ENCODE measurements at regions not wholly inside any gene's neighbourhood (a gene's known extent, or its start where the extent isn't known, plus 50 kb on each side); places are given as distances from the start of the nearest gene placed in this dataset.

GRCh38 chr15:70407955-70408354, 310.2 kb upstream of the TLE3 start:
- no peak for DNase-seq (ENCODE audit: low read depth in 1 of 2, low spot score in 1 of 2)

GRCh38 chr15:70407336-70407670, 309.6 kb upstream of the TLE3 start:
- DNase-seq (ENCODE audit: low read depth in 1 of 2, low spot score in 1 of 2), result no peak

GRCh38 chr15:70406617-70407335, 309.1 kb upstream of the TLE3 start:
- DNase-seq (ENCODE audit: low read depth in 1 of 2, low spot score in 1 of 2), result no peak

- no peak for DNase-seq (ENCODE audit: low read depth in 1 of 2, low spot score in 1 of 2)
Measured at GRCh38 chr15:70401709-70402108, 304.0 kb upstream of the TLE3 start.

DNA sequence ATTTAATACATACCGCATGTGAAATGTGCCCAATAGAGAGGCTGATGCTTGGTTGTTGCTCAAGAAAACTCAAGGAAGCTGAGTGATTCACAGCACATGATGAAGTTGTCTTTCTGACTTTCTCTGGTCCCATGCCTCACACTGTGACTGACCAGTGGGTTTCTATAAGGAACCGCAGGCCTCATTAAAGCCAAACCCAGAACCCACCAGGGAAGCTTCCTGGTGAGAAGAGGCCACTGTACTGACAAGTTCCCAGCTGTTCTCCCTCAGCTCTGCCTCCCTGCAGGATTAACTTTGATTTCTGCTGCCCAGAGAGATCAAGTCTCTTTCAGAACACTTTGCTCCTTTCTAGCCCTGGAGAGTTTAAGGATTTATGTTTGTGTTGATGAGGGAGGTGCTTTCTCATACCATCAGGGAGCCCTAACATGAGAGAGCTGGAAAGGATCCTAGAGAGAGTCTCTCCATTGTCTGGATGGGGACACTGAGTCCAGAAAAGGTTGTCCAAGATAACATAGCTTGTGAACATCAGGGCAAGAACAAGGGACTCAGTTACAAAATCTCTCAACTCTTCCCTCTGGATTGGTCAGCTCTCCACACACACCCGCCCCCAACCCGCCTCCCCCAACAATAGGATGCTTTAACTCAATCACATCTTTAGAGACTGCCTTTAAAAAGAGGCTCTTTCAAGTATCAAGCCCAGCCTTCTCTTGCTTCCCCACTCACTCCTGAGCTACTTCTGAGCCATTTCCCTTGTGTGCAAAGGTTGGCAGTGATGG, 303.2 kb upstream of the TLE3 start:
- DNase-seq (ENCODE audit: low read depth in 1 of 2, low spot score in 1 of 2), result no peak

DNA sequence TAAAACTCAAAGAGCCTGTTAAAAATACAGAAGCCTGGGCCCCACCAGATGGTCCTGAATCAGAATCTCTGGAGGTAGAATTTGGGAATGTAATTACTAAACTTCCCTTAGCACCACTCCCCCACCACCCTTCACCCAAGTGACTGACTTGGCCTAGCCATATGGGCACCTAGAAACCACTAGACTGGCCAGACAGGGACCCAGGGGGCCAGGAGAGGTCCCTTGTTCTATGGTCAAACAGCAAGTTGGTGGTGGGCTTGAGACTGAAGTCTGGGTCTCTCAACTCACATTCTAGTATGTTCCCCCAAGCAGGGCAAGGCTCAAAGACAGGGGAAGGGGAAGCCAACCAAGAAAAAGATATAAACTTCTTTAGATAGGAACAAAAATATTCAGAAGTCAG, 301.5 kb upstream of the TLE3 start:
- no peak for DNase-seq (ENCODE audit: low read depth in 1 of 2, low spot score in 1 of 2)

DNA sequence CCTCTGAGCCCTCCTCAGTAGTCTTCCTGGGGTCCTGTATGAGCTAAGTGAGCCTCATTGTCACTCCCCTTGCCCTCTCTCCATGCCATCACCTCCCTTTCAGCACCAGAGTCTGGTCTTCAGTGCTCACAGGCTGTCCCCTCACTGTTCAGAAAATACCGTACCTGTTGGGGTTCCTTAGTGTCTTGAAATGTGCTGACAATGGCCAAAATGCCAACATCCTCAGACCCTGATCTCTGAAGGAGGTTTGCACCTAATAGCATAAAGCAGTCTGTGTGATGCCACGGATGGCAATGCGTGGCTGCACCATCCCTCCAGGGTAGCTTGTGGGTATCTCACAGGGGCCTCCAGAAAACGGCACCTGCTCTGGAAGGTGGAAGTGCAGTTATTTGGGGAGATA, 301.0 kb upstream of the TLE3 start:
- DNase-seq (ENCODE audit: low read depth in 1 of 2, low spot score in 1 of 2), result no peak

DNA sequence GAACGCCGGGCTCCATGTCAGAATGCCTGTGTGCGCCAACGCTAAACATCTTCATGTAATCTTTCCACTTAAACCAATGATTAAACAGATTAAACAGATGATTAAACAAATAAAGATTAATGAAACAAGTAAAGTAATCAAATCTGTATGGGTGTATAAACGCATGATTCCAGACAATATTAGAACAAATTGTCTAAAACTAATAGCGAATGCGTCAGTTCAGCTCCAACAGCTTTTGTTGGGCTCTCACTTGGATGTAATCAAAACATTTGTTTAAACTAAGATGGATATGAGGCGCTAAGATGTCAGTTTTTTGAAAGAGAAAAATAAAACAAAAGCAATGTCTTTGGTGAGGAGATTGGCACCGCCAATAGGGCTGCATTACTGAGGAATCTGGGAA, 299.1 kb upstream of the TLE3 start:
- no peak for DNase-seq (ENCODE audit: low read depth in 1 of 2, low spot score in 1 of 2)

DNA sequence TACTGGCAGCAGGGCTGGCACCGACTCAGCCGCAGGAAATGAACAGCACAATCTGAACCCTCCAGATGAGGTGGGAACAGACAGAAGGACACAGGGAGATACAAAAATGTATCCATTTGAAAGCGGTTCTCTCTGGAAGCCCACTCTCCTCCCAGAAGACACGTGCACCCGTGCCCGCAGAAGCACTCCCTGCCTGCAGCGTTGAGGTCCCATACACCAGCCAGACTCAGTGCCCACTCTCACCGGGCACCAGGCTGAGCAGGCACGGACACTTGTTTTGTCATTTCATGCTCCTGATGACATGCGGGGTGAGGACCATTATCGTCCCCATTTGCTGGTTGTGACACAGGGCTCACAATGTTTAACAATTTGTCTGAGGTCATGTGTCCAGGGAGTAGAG, 297.4 kb upstream of the TLE3 start:
- DNase-seq (ENCODE audit: low read depth in 1 of 2, low spot score in 1 of 2), result no peak

DNA sequence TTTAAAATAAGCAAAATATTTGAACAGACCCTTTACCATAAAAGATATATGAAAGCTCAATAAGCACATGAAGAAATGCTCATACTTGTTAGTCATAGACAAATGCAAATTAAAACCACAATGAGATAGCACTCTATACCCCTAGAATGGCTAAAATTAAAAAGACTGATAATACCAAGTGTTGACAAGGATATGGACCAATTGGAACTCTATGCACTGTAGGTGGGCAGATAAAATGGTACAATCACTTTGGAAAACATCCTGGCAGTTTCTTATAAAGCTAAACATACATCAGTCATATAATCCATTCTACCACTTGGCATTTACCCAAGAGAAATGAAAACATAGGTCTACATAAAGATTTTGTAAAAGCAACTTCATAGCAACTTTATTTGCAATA, 293.0 kb upstream of the TLE3 start:
- no peak for DNase-seq (ENCODE audit: low read depth in 1 of 2, low spot score in 1 of 2)

DNA sequence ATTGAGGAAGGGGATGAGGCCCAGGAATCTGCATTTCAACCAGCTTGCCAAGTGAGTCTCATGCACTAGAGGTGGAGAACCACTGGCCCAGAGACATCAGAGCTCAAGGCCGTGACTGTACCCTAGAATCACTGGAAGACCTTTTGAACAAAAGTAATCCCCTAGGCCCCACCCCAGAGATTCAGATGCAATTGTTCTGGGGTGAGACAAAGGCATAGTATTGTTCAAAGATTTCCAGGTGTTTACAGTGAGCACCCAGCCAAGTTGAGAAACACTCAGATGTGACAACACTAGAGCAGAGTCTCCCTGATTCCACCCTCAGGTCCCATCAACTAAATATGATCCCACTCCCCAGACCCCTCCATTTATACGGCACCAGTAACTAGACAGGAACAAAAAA, 290.3 kb upstream of the TLE3 start:
- no peak for DNase-seq (ENCODE audit: low read depth in 1 of 2, low spot score in 1 of 2)

DNA sequence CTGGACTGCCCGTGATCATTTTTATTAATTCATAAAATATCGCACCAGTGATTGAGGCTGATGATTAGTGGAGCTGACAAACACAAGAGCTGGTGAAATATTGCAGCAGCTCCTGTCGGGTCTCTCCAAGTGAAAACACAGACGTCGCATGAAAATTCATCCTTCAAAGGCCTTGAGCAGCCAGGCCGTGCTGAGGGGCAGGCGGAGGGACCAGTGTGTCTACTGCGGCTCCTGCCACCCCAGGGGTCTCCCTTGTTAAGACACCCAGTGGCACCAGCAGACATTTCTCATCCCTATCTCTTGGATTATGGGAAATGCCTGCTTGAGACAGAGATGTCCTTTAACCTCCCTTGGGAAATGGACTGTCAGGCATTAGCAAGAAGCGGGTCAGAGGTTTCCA, 289.4 kb upstream of the TLE3 start:
- no peak for DNase-seq (ENCODE audit: low read depth in 1 of 2, low spot score in 1 of 2)

GRCh38 chr15:70385711-70386110, 288.0 kb upstream of the TLE3 start:
- DNase-seq (ENCODE audit: low read depth in 1 of 2, low spot score in 1 of 2), result no peak

DNA sequence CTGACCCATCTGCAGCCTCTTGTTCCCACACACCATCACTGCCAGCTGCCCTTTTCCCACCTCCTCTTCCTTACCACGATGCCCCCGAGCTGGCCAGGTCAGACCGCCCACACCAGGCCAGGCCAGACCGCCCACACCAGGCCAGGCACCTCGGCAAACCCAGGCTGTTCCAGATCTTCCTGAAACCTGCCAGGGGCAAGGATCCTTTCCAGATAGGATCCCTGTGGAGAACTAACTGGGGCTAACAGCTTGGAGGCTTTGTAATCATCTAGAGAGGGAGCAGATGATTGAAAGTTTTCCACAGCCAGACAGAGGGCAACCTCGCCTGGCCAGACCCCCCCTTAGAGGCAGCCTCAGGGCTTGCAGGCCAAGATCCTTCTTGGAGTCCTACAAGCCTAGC, 287.3 kb upstream of the TLE3 start:
- DNase-seq (ENCODE audit: low read depth in 1 of 2, low spot score in 1 of 2), result no peak

DNA sequence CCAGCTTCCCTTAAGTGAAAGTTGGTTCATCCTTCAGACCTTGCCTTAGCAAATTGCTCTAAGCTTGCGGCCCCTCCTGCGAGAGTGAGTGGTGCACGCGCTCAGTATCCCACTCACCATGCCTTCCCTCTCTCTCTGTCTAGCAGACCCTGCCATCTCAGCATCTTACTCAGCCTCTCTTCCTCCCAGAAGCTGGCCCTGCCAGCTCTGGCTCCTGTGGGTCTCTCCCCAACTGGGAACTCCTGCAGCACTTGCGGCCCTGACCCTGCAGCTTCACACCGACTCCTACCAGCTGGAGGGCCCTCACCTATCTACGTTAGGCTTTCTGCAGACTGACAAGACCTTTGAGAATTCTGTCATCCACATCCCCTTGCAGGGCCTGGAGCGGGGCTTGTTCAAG, 286.1 kb upstream of the TLE3 start:
- DNase-seq (ENCODE audit: low read depth in 1 of 2, low spot score in 1 of 2), result no peak

- DNase-seq (ENCODE audit: low read depth in 1 of 2, low spot score in 1 of 2), result no peak
Measured at GRCh38 chr15:70382762-70383458, 285.2 kb upstream of the TLE3 start.

DNA sequence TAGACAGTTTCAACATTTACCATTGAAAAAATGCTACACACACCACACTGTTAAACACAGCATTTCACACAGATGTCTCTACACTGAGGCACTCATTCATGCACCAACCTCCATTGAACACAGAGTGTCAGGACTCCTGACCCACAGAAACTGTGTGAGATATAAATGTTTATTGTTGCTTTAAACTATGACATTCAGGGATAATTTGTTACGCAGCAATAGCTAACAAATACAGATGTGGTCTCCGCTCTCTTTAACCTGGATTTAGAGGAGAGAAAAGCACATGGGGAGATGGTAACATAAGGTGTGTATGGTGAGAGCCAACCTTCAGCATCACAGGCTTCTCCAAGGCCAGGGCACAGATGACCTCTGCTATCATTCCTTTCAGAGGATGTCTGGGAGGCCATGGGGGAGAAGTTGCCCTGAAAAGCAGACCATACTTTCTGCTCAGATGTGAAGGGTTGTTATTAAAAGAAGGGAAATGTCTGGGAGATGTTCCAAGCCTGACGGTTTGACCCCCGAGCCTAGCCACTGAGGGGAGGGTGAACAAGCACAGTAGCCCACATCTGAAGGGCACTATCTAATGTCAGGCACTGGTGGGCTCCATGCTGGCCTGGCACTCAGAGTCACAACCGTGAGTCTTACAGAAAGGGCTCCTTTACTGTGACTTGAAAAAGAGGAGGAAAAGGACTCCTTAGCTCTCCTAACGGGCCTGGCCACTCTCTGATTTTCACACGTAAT, 284.5 kb upstream of the TLE3 start:
- DNase-seq (ENCODE audit: low read depth in 1 of 2, low spot score in 1 of 2), result no peak

DNA sequence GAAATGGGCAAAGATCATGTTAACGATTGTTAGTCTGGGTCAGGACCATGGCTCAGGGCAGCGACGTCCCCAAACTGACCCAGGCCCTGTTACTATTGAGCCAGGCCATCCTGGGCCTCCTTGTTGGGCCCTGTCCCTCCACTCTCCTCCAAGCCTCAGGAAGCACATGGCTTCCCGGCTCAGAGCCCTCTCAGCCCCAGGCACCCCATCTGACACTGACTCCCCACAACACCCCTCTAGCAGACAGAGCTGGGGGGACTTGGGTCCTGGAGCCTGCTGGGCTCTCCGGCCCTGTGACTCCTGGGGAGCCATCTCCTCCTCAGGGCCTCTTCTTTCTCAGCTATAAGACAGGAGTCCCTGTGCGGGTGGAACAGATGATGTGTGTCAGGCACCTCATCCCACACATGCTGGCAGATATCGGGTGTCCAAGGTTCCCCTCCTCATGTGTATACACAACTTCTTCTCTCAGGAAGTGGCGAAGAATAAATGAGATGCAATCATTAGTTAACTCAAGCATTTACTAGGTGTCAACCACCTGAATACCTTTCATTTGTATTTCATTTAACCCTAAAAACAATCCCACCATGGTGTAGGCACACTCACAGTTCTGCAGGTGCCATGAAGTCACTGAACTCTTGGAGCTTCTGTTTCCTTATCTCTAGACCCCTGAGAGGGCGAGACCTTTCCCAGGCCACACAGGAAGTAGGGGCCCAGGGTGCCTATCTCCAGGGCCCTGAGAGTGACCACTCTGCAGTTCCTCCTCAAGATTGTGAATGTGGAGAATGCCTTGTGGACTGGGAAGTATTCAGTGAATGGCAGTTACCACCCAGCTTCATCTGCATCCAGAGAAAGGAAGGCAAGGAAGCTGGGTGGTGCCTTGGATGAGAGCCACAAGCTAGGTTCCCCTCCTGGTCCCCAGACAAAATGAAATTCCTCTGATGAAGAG, 282.5 kb upstream of the TLE3 start:
- no peak for DNase-seq (ENCODE audit: low read depth in 1 of 2, low spot score in 1 of 2)

- no peak for DNase-seq (ENCODE audit: low read depth in 1 of 2, low spot score in 1 of 2)
Measured at GRCh38 chr15:70379134-70379533, 281.4 kb upstream of the TLE3 start.
